Ovary (tissue), 3 donors: ENCODE measurements at regions not wholly inside any gene's neighbourhood (a gene's known extent, or its start where the extent isn't known, plus 50 kb on each side); places are given as distances from the start of the nearest gene placed in this dataset.

Experiments
- CTCF ChIP-seq, 3 donors: fragments of 450-650 bp in 2 of 3; fragments of 200-600 bp in 1 of 3; IDR thresholded peaks; one replicate each; pipeline versions ENCODE4 v1.5.1 to v1.8.0; 2016 to 2022; ENCODE audit warnings: antibody characterized with exemption in 3 of 3, mild to moderate bottlenecking in 1 of 3
- EP300 ChIP-seq: sonication (generic); formaldehyde crosslinking; IDR thresholded peaks from one replicate; pipeline ENCODE4 v1.6.1; 2017; ENCODE audit warnings: antibody characterized with exemption
- POLR2A ChIP-seq: fragments of 450-650 bp; IDR thresholded peaks from one replicate; pipeline ENCODE4 v1.6.1; 2017; ENCODE audit warnings: antibody characterized with exemption, mild to moderate bottlenecking, moderate library complexity
- donor health status: DM: no; HTN: no; CAD: no.

- TF ChIP-seq CTCF (IDR thresholded peaks at IDR 0.05), result no peak
- TF ChIP-seq POLR2A, result no peak
- TF ChIP-seq EP300, result no peak
Measured at GRCh38 chr9:135334953-135335460, 144.6 kb upstream of the PPP1R26 start.
